ENCODE measurements at regions not wholly inside any gene's neighbourhood (a gene's known extent, or its start where the extent isn't known, plus 50 kb on each side); places are given as distances from the start of the nearest gene placed in this dataset.

DNA sequence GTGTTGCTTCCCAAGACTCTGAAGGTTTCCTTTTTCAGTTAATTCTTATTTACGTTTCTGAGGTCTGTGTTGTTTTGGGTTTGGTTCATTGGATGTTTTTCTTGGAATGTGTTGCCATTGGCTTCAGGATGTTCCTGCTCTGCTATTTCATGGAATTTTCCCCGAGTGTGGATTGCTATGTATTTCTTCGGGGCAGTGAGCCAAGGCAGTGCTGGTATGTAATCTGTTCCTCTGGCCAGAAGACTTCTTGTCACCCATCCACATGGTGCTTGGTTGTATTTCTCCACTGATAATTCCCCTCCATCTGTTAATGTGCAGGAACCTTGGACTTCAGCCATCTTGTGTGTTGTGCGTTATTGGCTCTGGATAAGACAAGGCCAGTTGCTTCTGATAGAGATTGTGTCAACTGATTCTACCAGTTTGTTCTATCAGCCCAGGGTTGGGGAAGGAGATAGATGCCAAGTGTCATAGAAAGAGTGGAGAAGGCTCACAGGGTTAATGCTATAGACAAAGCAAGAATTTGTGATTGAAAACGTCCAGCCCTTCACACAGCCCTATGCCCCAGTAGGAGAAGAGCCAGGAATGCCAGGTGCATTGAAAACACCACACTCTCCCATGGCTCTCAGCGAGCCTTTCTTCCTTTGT lies 505.2 kb downstream of the PLPP3 start:
- TF ChIP-seq POLR2AphosphoS5 (IDR thresholded peaks at IDR 0.05; ENCODE audit: borderline replicate concordance, low read depth, low read length): no peak
- no peak for TF ChIP-seq EZH2 (IDR thresholded peaks at IDR 0.05)
